Activated T-helper 17 cell treated with anti-CD3 and anti-CD28 coated beads, Interleukin-2, amount 50 U/mL, for 72 hours (primary cell): ENCODE measurements at regions not wholly inside any gene's neighbourhood (a gene's known extent, or its start where the extent isn't known, plus 50 kb on each side); places are given as distances from the start of the nearest gene placed in this dataset.

Source experiments
- ATAC-seq: fragments of 150-1000 bp; cut with Tn5 transposase; replicated peaks from 2 replicates; pipeline ENCODE4 v1.10.0; 2021; ENCODE audit warnings: mild to moderate bottlenecking, moderate library complexity
- H3K27ac Mint-ChIP-seq: one replicate; pipeline ENCODE4 v1.8.0; 2022; ENCODE audit warnings: mixed read lengths
- H3K27me3 Mint-ChIP-seq: one replicate; pipeline ENCODE4 v1.8.0; 2022; ENCODE audit warnings: mixed read lengths
- H3K36me3 Mint-ChIP-seq: one replicate; pipeline ENCODE4 v1.8.0; 2022; ENCODE audit warnings: low read depth, mild to moderate bottlenecking, mixed read lengths
- H3K4me1 Mint-ChIP-seq: one replicate; pipeline ENCODE4 v1.8.0; 2022; ENCODE audit warnings: mixed read lengths
- H3K4me3 Mint-ChIP-seq: one replicate; pipeline ENCODE4 v1.8.0; 2022; ENCODE audit warnings: mild to moderate bottlenecking, mixed read lengths
- H3K9me3 Mint-ChIP-seq: one replicate; pipeline ENCODE4 v1.8.0; 2022; ENCODE audit warnings: mixed read lengths

DNA sequence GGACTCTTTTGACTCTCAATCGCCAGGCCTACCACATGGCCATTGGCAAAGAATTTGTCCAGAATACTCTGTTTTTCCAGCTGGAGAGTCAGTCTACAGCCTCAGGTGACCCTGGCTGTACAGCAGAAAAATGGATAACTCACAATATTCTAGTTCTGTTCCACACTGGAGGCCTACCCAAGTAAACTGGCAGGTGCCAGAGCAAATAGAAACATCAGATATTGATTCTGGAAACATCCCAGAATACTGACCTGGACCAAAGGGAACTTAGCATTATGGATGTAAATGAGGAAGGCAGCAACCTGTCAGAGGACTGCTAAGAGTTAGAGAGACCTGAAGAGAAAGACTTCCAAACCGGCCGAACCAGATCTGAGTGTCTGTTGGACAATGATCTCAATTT is 147.9 kb upstream of the SMAD1 start:
- Mint-ChIP-seq H3K4me3 (no peak overlapping the region), H3K27me3 (peaks cover 13% of the 10 kb centered on the region), H3K27ac (no peak overlapping the region), H3K36me3 (no peaks in the 10 kb centered on the region), H3K4me1 (no peaks in the 10 kb centered on the region), H3K9me3 (no peaks in the 10 kb centered on the region)
- no peak for ATAC-seq

DNA sequence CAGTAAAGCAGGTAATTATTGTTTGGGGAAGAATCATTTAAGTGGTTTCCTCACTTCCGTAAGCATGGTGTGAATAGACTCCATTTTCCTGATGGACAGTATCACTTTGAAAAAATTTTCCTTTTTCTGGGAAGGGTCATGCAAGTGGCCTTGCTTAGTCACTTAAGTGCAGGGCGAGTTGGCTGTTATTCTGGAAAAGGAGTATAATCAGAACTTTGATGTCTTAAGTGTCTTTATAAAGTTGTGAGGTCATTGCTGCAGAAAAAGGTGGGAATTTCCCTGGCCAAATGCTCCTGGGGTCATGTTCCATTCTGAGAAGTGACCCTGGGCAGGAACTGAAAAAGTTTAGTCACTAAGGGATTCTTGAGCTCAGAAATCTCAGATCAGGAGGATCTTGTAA is 146.1 kb upstream of the OTUD4 start:
- no peak for ATAC-seq
- Mint-ChIP-seq H3K27ac (no peak overlapping the region), H3K4me1 (no peaks in the 10 kb centered on the region), H3K9me3 (peaks cover 5% of the 10 kb centered on the region), H3K36me3 (no peaks in the 10 kb centered on the region), H3K4me3 (no peak overlapping the region), H3K27me3 (peaks cover 19% of the 10 kb centered on the region)

DNA sequence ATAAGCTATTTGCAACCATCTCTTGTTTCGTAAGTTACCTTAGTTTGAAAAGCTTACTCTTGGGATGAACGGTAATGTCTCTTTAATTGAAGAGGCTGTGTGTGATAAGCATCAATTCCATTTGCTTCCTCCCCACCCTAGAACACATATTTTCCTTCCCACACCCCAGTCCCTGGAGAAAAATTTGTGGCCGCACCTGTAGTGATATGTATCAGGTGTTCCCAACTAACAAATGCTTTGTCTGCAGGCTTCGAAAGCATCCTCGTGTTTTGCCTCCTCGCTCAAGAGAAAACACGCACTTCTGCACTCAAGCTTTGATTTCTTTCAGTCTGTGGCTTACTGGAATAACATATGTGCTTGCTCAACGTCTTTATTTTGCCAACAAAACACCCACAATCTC is 143.8 kb upstream of the OTUD4 start:
- Mint-ChIP-seq H3K36me3 (no peaks in the 10 kb centered on the region), H3K27ac (no peak overlapping the region), H3K4me3 (no peak overlapping the region), H3K4me1 (no peaks in the 10 kb centered on the region), H3K9me3 (peaks cover 5% of the 10 kb centered on the region), H3K27me3 (peaks cover 26% of the 10 kb centered on the region)
- ATAC-seq: no peak

GRCh38 chr4:145320294-145320693 is 139.9 kb upstream of the OTUD4 start:
- Mint-ChIP-seq H3K27ac (no peak overlapping the region), H3K27me3 (peaks cover 25% of the 10 kb centered on the region), H3K36me3 (no peaks in the 10 kb centered on the region), H3K9me3 (no peaks in the 10 kb centered on the region), H3K4me1 (no peaks in the 10 kb centered on the region), H3K4me3 (no peak overlapping the region)
- ATAC-seq: no peak

DNA sequence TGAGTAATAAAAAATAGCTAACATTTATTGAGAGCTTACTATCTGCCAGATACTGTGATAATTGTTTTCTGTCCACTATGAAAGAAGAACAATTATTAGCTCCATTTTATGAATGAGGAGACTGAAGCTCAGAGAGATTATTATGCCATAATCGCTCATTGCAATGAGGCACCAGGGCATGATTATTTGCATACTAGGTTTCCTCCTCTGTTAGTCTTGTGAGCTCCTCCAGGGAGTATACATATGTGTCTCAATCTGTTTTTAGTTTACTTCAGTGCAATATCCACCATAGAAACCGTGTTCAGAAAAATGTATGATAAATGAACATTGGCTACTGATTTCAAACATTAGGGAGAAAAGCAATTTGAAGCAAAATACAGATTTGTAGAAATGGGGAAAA is 139.4 kb upstream of the OTUD4 start:
- Mint-ChIP-seq H3K4me3 (no peak overlapping the region), H3K4me1 (no peaks in the 10 kb centered on the region), H3K9me3 (no peaks in the 10 kb centered on the region), H3K36me3 (no peaks in the 10 kb centered on the region), H3K27ac (no peak overlapping the region), H3K27me3 (peaks cover 25% of the 10 kb centered on the region)
- no peak for ATAC-seq

DNA sequence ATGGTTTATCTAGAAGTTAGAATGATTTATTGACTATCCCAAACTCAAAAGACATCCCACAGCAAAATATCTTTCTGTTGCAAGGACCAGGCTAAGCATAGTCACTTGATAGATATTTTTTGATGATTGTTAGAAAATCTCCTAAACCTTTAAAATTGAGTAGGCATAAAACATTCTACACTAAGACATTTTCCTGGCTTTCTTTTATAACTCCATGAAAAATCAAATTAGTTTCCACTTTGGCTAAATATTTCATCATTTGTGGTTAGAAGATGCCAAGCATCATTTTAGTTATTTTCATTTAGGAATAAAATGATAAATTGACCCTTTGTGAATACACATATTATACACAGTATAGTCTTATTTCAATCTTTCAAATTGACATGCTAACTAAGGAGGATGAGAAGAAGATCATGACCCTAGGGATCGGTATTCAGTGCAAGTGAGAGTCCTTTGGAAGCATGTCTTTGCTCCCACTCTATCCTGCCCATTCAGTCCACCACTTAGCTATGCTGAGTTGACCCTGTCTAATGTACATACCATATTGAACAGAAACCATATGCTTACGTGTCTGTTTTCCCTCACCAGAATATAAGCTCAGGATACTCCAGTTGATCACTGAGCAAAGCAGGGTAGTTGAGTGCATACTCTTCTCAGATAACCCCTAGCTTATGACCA is 136.6 kb upstream of the OTUD4 start:
- Mint-ChIP-seq H3K4me1 (no peaks in the 10 kb centered on the region), H3K4me3 (no peak overlapping the region), H3K27me3 (peaks cover 23% of the 10 kb centered on the region), H3K27ac (no peak overlapping the region), H3K36me3 (no peaks in the 10 kb centered on the region), H3K9me3 (no peaks in the 10 kb centered on the region)
- no peak for ATAC-seq

DNA sequence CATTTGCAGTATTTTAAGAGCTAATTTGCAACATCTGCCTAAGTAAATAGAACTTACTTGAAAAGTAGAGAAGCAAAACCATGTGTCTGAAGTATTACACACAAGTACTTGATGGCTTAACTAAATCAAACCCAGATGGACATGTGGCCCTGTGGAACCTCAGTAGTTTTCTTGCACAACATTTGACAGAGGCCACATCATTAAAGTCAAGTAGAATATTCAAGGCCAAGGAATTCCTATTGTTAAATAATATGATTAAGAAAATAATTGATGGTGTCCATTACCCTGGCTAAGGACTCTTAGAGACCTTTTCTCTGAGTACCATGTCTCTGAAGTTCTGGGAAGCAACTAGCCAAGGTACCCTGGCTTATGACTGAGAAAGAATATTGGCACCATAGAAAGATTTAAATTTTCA is 135.4 kb upstream of the OTUD4 start:
- Mint-ChIP-seq H3K27ac (no peak overlapping the region), H3K4me3 (no peak overlapping the region), H3K36me3 (no peaks in the 10 kb centered on the region), H3K4me1 (no peaks in the 10 kb centered on the region), H3K27me3 (peaks cover 20% of the 10 kb centered on the region), H3K9me3 (no peaks in the 10 kb centered on the region)
- ATAC-seq: no peak

DNA sequence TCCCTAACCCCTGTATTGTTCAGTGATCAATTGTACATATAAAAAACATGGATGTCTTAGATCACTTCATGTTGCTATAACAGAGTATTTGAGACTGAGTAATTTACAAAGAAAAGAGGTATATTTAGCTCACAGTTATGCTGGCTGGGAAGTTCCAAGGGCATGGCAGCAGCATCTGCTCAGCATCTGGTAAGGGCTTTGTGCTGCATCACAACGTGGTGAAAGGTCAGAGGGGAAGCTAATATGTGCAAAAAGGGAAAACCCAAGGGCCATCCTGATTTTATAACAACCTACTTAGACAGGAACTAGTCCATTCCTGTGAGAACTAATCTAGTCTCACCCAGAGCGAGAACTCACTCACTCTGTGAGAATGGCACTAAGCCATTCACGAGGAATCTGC is 128.2 kb upstream of the OTUD4 start:
- Mint-ChIP-seq H3K27ac (no peak overlapping the region), H3K36me3 (no peaks in the 10 kb centered on the region)
- ATAC-seq: no peak

DNA sequence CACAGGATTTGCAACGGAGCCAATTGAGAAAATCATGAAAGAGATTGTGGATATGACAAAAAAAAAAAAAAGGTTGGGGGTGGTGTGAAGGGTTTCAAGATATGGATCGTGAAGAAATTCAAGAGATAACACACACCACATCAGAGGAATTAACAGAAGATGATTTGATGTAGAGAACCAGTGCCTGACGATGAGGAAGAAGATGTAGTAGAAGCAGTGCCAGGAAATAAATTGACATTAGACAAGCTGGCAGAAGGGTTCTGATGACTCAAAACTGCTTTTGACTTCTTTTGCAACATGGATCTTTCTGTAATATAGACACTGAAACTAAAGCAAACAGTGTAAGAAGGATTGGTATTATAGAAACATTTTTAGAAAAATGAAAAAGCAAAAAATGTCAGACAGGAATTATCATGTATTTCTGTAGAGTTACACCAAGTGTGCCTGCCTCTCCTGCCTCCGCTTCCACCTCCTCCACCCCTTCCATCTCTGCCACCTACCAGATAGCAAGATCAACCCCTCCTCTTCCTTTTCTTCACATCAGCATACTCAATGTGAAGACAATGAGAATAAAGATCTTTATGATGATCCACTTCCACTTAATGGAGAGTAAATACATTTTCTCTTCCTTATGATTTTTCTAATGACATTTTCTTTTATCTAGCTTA is 127.5 kb upstream of the OTUD4 start:
- Mint-ChIP-seq H3K27me3 (no peaks in the 10 kb centered on the region), H3K36me3 (no peaks in the 10 kb centered on the region), H3K27ac (no peak overlapping the region), H3K4me3 (no peak overlapping the region), H3K4me1 (peaks cover 11% of the 10 kb centered on the region), H3K9me3 (no peaks in the 10 kb centered on the region)
- ATAC-seq: peak; percentile 46

More for the DNA sequence above, 128.2 kb upstream of the OTUD4 start:
- Mint-ChIP-seq H3K4me3 (no peak overlapping the region), H3K9me3 (no peaks in the 10 kb centered on the region), H3K27me3 (no peaks in the 10 kb centered on the region), H3K4me1 (peaks cover 11% of the 10 kb centered on the region)

GRCh38 chr4:145307120-145307519 is 126.7 kb upstream of the OTUD4 start:
- no peak overlapping the region for H3K27ac Mint-ChIP-seq
- no peaks in the 10 kb centered on the region for H3K27me3 Mint-ChIP-seq
- no peak overlapping the region for H3K4me3 Mint-ChIP-seq
- H3K9me3 Mint-ChIP-seq: no peaks in the 10 kb centered on the region
- H3K4me1 Mint-ChIP-seq: peaks cover 11% of the 10 kb centered on the region
- H3K36me3 Mint-ChIP-seq: no peaks in the 10 kb centered on the region
- no peak for ATAC-seq

DNA sequence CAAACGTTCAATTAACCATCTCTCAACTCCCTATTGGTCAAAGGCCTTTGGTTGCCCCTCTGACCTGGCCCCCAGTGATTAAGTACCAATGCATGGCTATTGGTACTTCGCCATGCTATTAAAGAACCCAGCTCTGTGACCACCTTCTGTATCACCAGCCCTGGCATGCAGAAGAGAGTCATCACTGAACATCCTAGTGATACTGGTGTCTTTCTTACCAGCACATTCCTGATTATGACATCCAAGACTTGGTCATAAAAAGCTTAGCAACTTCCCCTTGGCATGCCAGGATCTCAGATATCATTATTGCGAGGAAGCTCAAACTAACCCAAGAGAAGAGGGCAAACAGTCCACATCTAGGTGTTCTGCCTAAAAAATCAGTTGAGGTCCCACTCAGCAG is 122.3 kb upstream of the OTUD4 start:
- Mint-ChIP-seq H3K4me1 (peaks cover 8% of the 10 kb centered on the region), H3K27ac (no peak overlapping the region), H3K36me3 (no peaks in the 10 kb centered on the region), H3K9me3 (no peaks in the 10 kb centered on the region), H3K4me3 (no peak overlapping the region), H3K27me3 (no peaks in the 10 kb centered on the region)
- ATAC-seq: no peak

GRCh38 chr4:145301386-145302080 is 121.1 kb upstream of the OTUD4 start:
- ATAC-seq: no peak
- no peaks in the 10 kb centered on the region for H3K9me3 Mint-ChIP-seq
- H3K27ac Mint-ChIP-seq: no peak overlapping the region
- H3K36me3 Mint-ChIP-seq: no peaks in the 10 kb centered on the region
- H3K4me1 Mint-ChIP-seq: peaks cover 4% of the 10 kb centered on the region
- H3K27me3 Mint-ChIP-seq: no peaks in the 10 kb centered on the region
- H3K4me3 Mint-ChIP-seq: no peak overlapping the region

GRCh38 chr4:145299380-145300076 is 119.1 kb upstream of the OTUD4 start:
- H3K27ac Mint-ChIP-seq: peak overlapping the region; percentile 49
- H3K4me3 Mint-ChIP-seq: no peak overlapping the region
- H3K4me1 Mint-ChIP-seq: peaks cover 4% of the 10 kb centered on the region
- H3K9me3 Mint-ChIP-seq: no peaks in the 10 kb centered on the region
- peaks cover 13% of the 10 kb centered on the region for H3K27me3 Mint-ChIP-seq
- no peaks in the 10 kb centered on the region for H3K36me3 Mint-ChIP-seq
- ATAC-seq: peak; percentile 99

GRCh38 chr4:145298885-145299284 is 118.5 kb upstream of the OTUD4 start:
- no peaks in the 10 kb centered on the region for H3K9me3 Mint-ChIP-seq
- peaks cover 13% of the 10 kb centered on the region for H3K27me3 Mint-ChIP-seq
- H3K4me1 Mint-ChIP-seq: peaks cover 4% of the 10 kb centered on the region
- no peaks in the 10 kb centered on the region for H3K36me3 Mint-ChIP-seq
- no peak overlapping the region for H3K4me3 Mint-ChIP-seq
- ATAC-seq: no peak
- no peak overlapping the region for H3K27ac Mint-ChIP-seq
